Testis (tissue), 2 donors: ENCODE measurements at regions not wholly inside any gene's neighbourhood (a gene's known extent, or its start where the extent isn't known, plus 50 kb on each side); places are given as distances from the start of the nearest gene placed in this dataset.

Source experiments
- DNase-seq: peaks from one replicate; pipeline ENCODE4 v3.0.0-alpha.2; 2019
- H3K27ac ChIP-seq, 2 donors: fragments of 200-600 bp; sonication (generic); one replicate each; pipeline ENCODE4 v1.5.1; 2019
- H3K27me3 ChIP-seq: fragments of 200-600 bp; sonication (generic); one replicate; pipeline ENCODE4 v1.5.1; 2019
- H3K36me3 ChIP-seq: fragments of 200-600 bp; sonication (generic); one replicate; pipeline ENCODE4 v1.5.1; 2017; ENCODE audit warnings: low read depth; ENCODE audit errors: missing control alignments
- H3K4me1 ChIP-seq: fragments of 200-600 bp; sonication (generic); one replicate; pipeline ENCODE4 v1.5.1; 2019
- H3K4me3 ChIP-seq, 2 donors: fragments of 200-600 bp; sonication (generic); one replicate each; pipeline ENCODE4 v1.5.1; 2017 to 2019
- H3K9me3 ChIP-seq: fragments of 200-600 bp; sonication (generic); one replicate; pipeline ENCODE4 v1.5.1; 2017
- POLR2A ChIP-seq: fragments of 450-650 bp; IDR thresholded peaks from one replicate; pipeline ENCODE4 v1.6.1; 2017; ENCODE audit warnings: antibody characterized with exemption, mild to moderate bottlenecking, moderate library complexity
- WGBS, 2 donors: methylation state at CpG; one replicate each; pipeline ENCODE4 v1.1.5; 2018; 5-methylcytosine and 5-hydroxymethylcytosine counted together
- intact Hi-C: fragments of 100-400 bp; cut with DNase I; formaldehyde crosslinking; loops from one replicate; pipeline ENCODE4 v1.15.1; 2023; ENCODE audit warnings: low total_unique reads
- TF ChIP-seq, protein P1 (sequence below), 3 experiments: fragments of 450-650 bp in 2 of 3; fragments of 200-600 bp in 1 of 3; sonication (generic) in 1 of 3; IDR thresholded peaks; one replicate each; pipeline ENCODE4 v1.5.1; 2016 to 2019; ENCODE audit warnings: antibody characterized with exemption in 3 of 3, mild to moderate bottlenecking in 2 of 3, moderate library complexity in 1 of 3

DNA sequence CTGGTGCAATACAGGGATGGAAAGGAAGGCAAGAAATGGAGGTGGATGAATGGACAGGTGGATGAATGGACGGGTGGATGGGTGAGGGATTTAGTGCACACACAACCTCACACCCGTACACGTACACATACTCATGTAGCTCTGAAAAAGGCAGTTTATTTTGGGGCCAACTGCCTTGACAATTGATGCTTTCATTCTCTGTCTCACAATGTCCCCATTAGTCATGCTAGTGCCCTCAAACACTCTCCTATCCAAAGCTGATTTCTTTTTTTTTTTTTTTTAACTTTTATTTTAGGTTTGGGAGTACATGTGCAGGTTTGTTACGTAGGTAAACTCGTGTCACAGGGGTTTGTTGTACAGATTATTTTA, 495.0 kb downstream of the DMAC1 start:
- no peak for TF ChIP-seq POLR2A
- TF ChIP-seq, protein P1, sequence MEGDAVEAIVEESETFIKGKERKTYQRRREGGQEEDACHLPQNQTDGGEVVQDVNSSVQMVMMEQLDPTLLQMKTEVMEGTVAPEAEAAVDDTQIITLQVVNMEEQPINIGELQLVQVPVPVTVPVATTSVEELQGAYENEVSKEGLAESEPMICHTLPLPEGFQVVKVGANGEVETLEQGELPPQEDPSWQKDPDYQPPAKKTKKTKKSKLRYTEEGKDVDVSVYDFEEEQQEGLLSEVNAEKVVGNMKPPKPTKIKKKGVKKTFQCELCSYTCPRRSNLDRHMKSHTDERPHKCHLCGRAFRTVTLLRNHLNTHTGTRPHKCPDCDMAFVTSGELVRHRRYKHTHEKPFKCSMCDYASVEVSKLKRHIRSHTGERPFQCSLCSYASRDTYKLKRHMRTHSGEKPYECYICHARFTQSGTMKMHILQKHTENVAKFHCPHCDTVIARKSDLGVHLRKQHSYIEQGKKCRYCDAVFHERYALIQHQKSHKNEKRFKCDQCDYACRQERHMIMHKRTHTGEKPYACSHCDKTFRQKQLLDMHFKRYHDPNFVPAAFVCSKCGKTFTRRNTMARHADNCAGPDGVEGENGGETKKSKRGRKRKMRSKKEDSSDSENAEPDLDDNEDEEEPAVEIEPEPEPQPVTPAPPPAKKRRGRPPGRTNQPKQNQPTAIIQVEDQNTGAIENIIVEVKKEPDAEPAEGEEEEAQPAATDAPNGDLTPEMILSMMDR (IDR thresholded peaks at IDR 0.05): no peak
- no peaks in the 10 kb centered on the region for H3K36me3 ChIP-seq
- intact Hi-C loops: no loop called here
- no peaks in the 10 kb centered on the region for H3K27me3 ChIP-seq
- 81 to 90% methylated on average over 5 of the region's 5 CpGs for WGBS, 2 donors
- no peak for DNase-seq
- no peak overlapping the region for H3K27ac ChIP-seq
- H3K9me3 ChIP-seq: no peaks in the 10 kb centered on the region
- no peak overlapping the region for H3K4me3 ChIP-seq
- no peaks in the 10 kb centered on the region for H3K4me1 ChIP-seq

DNA sequence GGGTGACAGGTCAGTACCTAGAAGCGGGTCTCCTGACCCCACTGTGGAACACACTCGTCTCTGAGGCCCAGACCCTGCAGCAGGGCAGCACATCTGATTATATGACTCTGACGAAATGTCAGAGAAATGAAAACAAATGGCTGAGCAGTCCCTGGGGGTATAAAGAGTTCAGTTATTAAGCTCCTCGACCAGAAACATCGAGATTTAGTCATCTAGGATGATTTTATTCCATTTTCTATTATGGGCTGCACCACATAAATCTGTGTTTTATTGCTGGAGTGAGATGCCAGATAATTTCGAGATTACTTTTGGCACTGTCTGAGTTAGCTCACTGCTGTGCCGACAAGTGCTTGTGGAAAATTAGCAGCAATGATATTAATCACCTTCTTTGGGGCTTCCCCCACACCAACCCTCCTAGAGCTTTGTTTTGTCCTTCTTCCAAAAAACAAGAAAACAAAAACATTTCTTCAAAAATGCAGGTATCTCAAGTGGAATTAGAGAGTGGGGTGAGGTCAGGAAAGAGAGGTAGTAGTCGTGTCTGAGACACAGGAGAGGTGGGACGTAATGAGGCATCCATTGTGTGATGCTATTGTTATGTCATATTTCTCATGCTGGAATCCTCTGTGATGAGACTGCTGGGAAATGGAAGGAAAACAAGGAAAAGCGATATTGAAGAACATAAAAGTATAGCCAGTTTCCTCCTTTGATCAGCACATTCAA, 495.5 kb downstream of the DMAC1 start:
- Histone ChIP-seq H3K9me3 (no peaks in the 10 kb centered on the region), H3K4me3 (no peak overlapping the region), H3K4me1 (no peaks in the 10 kb centered on the region), H3K27me3 (no peaks in the 10 kb centered on the region), H3K27ac (no peak overlapping the region), H3K36me3 (no peaks in the 10 kb centered on the region)
- TF ChIP-seq, protein P1 (IDR thresholded peaks at IDR 0.05): no peak
- no peak for TF ChIP-seq POLR2A
- intact Hi-C loops: no loop called here
- no peak for DNase-seq
- 58 to 62% methylated on average over 10 of the region's 10 CpGs for WGBS, 2 donors

DNA sequence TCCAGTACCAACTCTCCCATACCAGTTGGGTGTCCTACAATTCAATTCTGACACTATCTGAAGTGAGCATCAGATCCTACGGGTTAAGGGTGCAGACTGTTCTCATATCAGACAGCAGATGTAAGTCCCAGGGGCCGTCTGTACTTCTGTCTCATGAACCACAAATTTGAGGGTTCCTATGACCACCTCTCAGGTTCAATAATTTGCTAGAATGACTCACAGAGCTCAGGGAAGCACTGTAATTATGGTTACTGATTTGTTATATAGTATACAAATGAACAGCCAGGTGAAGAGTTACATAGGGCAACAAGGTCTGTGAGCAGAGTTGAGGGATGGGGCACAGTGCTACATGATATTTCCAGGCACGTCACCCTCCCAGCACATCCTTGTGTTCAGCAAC, 499.1 kb downstream of the DMAC1 start:
- no peak overlapping the region for H3K4me3 ChIP-seq
- H3K9me3 ChIP-seq: no peaks in the 10 kb centered on the region
- intact Hi-C loops: no loop called here
- TF ChIP-seq, protein P1 (IDR thresholded peaks at IDR 0.05): no peak
- no peak for TF ChIP-seq POLR2A
- WGBS, 2 donors: 85 to 89% methylated on average over 2 to 3 of the region's 3 CpGs
- H3K36me3 ChIP-seq: no peaks in the 10 kb centered on the region
- DNase-seq: no peak
- H3K27ac ChIP-seq: no peak overlapping the region
- no peaks in the 10 kb centered on the region for H3K27me3 ChIP-seq
- no peaks in the 10 kb centered on the region for H3K4me1 ChIP-seq

DNA sequence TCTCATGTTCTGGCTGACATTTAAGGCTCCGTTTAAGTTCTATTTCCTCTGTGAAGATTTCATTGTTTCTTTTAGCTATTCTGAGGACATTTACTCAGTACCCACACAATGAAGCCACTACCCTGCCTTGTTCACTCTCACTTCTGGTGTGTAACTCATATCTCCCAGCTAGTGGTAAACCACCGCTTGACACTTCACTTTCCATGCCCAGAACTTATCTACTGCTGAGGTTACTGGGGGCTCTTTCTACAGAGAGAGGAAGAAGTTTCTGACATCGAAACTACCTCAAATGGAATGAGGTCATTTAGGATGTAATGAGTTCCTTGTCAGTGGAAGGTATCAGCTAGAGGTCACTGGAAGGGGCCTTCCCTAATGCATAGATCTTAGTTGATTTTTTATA, 501.5 kb downstream of the DMAC1 start:
- no peak overlapping the region for H3K27ac ChIP-seq
- no peak for TF ChIP-seq POLR2A
- TF ChIP-seq, protein P1 (IDR thresholded peaks at IDR 0.05): no peak
- H3K36me3 ChIP-seq: no peaks in the 10 kb centered on the region
- intact Hi-C loops: no loop called here
- no peak overlapping the region for H3K4me3 ChIP-seq
- no peaks in the 10 kb centered on the region for H3K27me3 ChIP-seq
- H3K4me1 ChIP-seq: no peaks in the 10 kb centered on the region
- no peaks in the 10 kb centered on the region for H3K9me3 ChIP-seq
- DNase-seq: no peak
- WGBS, 2 donors: 71 to 78% methylated on average over 3 of the region's 3 CpGs

DNA sequence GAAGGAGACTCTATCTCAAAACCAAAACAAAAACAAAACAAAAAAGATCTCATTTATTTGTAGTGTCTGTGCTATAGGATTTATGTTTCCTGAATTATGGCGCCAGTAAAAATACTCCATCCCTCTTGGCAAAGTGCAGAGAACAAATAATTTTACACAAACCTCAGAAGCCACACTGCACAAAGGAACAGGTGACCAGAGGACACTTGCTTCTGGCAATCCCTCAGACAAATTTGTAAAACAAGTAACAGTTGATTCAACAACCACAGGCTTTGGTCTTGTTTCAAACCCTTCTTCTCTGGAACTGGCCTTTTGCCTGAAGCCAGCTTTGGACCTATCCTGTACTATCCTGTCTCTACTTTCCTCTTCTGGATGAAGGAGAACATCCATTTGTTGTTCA, 502.1 kb downstream of the DMAC1 start:
- no peak overlapping the region for H3K27ac ChIP-seq
- TF ChIP-seq POLR2A: no peak
- TF ChIP-seq, protein P1 (IDR thresholded peaks at IDR 0.05): no peak
- no peaks in the 10 kb centered on the region for H3K27me3 ChIP-seq
- H3K36me3 ChIP-seq: no peaks in the 10 kb centered on the region
- DNase-seq: no peak
- H3K9me3 ChIP-seq: no peaks in the 10 kb centered on the region
- 82 to 93% methylated on average over 1 of the region's 1 CpG for WGBS, 2 donors
- H3K4me3 ChIP-seq: no peak overlapping the region
- intact Hi-C loops: no loop called here
- no peaks in the 10 kb centered on the region for H3K4me1 ChIP-seq
